ENCODE measurements at regions not wholly inside any gene's neighbourhood (a gene's known extent, or its start where the extent isn't known, plus 50 kb on each side); places are given as distances from the start of the nearest gene placed in this dataset.

GRCh38 chr1:56069824-56070223 lies 509.5 kb downstream of the PLPP3 start:
- Histone ChIP-seq H3K27ac (ENCODE audit: low read length) (no peak overlapping the region), H3K4me3 (ENCODE audit: low read length) (no peak overlapping the region), H3K27me3 (ENCODE audit: control insufficient read depth, insufficient read depth) (no peaks in the 10 kb centered on the region), H3K4me1 (ENCODE audit: control insufficient read depth, insufficient read depth, low read length) (peaks cover 5% of the 10 kb centered on the region), H3K9me3 (ENCODE audit: control insufficient read depth, low read length) (no peaks in the 10 kb centered on the region)
- intact Hi-C loops (cut with DNase I): no loop called here
- DNase-seq: no peak
- WGBS: 80% methylated on average over 1 of the region's 1 CpG
- no peak for ATAC-seq

GRCh38 chr1:56068908-56069307 lies 510.5 kb downstream of the PLPP3 start:
- no peak overlapping the region for H3K27ac ChIP-seq (ENCODE audit: low read length)
- intact Hi-C loops (cut with DNase I): no loop called here
- H3K4me1 ChIP-seq (ENCODE audit: control insufficient read depth, insufficient read depth, low read length): no peaks in the 10 kb centered on the region
- ATAC-seq: peak in 1 of 2 donors; percentile 42
- H3K9me3 ChIP-seq (ENCODE audit: control insufficient read depth, low read length): no peaks in the 10 kb centered on the region
- H3K27me3 ChIP-seq (ENCODE audit: control insufficient read depth, insufficient read depth): no peaks in the 10 kb centered on the region
- H3K4me3 ChIP-seq (ENCODE audit: low read length): no peak overlapping the region
- DNase-seq: no peak
- WGBS: 55% methylated on average over 1 of the region's 1 CpG

GRCh38 chr1:56068210-56068609 lies 511.2 kb downstream of the PLPP3 start:
- no peak overlapping the region for H3K4me3 ChIP-seq (ENCODE audit: low read length)
- DNase-seq: no peak
- intact Hi-C loops (cut with DNase I): no loop called here
- WGBS: 90% methylated on average over 6 of the region's 6 CpGs
- ATAC-seq: peak in 1 of 2 donors; percentile 37
- H3K9me3 ChIP-seq (ENCODE audit: control insufficient read depth, low read length): no peaks in the 10 kb centered on the region
- H3K27ac ChIP-seq (ENCODE audit: low read length): no peak overlapping the region
- no peaks in the 10 kb centered on the region for H3K27me3 ChIP-seq (ENCODE audit: control insufficient read depth, insufficient read depth)
- no peaks in the 10 kb centered on the region for H3K4me1 ChIP-seq (ENCODE audit: control insufficient read depth, insufficient read depth, low read length)

GRCh38 chr1:56065729-56066128 lies 513.6 kb downstream of the PLPP3 start:
- intact Hi-C loops (cut with DNase I): no loop called here
- no peak for ATAC-seq
- no peak overlapping the region for H3K27ac ChIP-seq (ENCODE audit: low read length)
- H3K4me1 ChIP-seq (ENCODE audit: control insufficient read depth, insufficient read depth, low read length): no peaks in the 10 kb centered on the region
- H3K9me3 ChIP-seq (ENCODE audit: control insufficient read depth, low read length): no peaks in the 10 kb centered on the region
- H3K4me3 ChIP-seq (ENCODE audit: low read length): no peak overlapping the region
- WGBS: 76% methylated on average over 3 of the region's 3 CpGs
- H3K27me3 ChIP-seq (ENCODE audit: control insufficient read depth, insufficient read depth): no peaks in the 10 kb centered on the region
- DNase-seq: no peak

GRCh38 chr1:56064705-56065104 lies 514.7 kb downstream of the PLPP3 start:
- Histone ChIP-seq H3K4me3 (ENCODE audit: low read length) (no peak overlapping the region), H3K27me3 (ENCODE audit: control insufficient read depth, insufficient read depth) (no peaks in the 10 kb centered on the region), H3K27ac (ENCODE audit: low read length) (no peak overlapping the region), H3K4me1 (ENCODE audit: control insufficient read depth, insufficient read depth, low read length) (no peaks in the 10 kb centered on the region), H3K9me3 (ENCODE audit: control insufficient read depth, low read length) (no peaks in the 10 kb centered on the region)
- intact Hi-C loops (cut with DNase I): no loop called here
- 74% methylated on average over 3 of the region's 3 CpGs for WGBS
- DNase-seq: no peak
- peak; percentile 30 to 31 for ATAC-seq

- Histone ChIP-seq H3K27me3 (ENCODE audit: control insufficient read depth, insufficient read depth) (no peaks in the 10 kb centered on the region), H3K4me3 (ENCODE audit: low read length) (no peak overlapping the region), H3K9me3 (ENCODE audit: control insufficient read depth, low read length) (no peaks in the 10 kb centered on the region), H3K27ac (ENCODE audit: low read length) (no peak overlapping the region), H3K4me1 (ENCODE audit: control insufficient read depth, insufficient read depth, low read length) (no peaks in the 10 kb centered on the region)
- intact Hi-C loops (cut with DNase I): no loop called here
- peak; percentile 48 to 80 (median 75) for DNase-seq
- ATAC-seq: peak; percentile 67 to 68
- 72% methylated on average over 4 of the region's 4 CpGs for WGBS
Measured at GRCh38 chr1:56063461-56063860, 515.9 kb downstream of the PLPP3 start.

- Histone ChIP-seq H3K9me3 (ENCODE audit: control insufficient read depth, low read length) (no peaks in the 10 kb centered on the region), H3K4me1 (ENCODE audit: control insufficient read depth, insufficient read depth, low read length) (no peaks in the 10 kb centered on the region), H3K4me3 (ENCODE audit: low read length) (no peak overlapping the region), H3K27me3 (ENCODE audit: control insufficient read depth, insufficient read depth) (no peaks in the 10 kb centered on the region), H3K27ac (ENCODE audit: low read length) (peak overlapping the region; percentile 5)
- peak in 1 of 2 donors; percentile 75 for ATAC-seq
- peak in 2 of 3 donors; percentile 24 to 56 for DNase-seq
- WGBS: 81% methylated on average over 4 of the region's 4 CpGs
- intact Hi-C loops (cut with DNase I): no loop called here
Measured at GRCh38 chr1:56062625-56063024, 516.7 kb downstream of the PLPP3 start.

- no peak overlapping the region for H3K27ac ChIP-seq (ENCODE audit: low read length)
- no peaks in the 10 kb centered on the region for H3K9me3 ChIP-seq (ENCODE audit: control insufficient read depth, low read length)
- H3K4me3 ChIP-seq (ENCODE audit: low read length): no peak overlapping the region
- no peaks in the 10 kb centered on the region for H3K27me3 ChIP-seq (ENCODE audit: control insufficient read depth, insufficient read depth)
- intact Hi-C loops (cut with DNase I): no loop called here
- H3K4me1 ChIP-seq (ENCODE audit: control insufficient read depth, insufficient read depth, low read length): no peaks in the 10 kb centered on the region
- ATAC-seq (no peak), DNase-seq (no peak)
Measured at GRCh38 chr1:56061824-56062223, 517.5 kb downstream of the PLPP3 start.

- ATAC-seq (no peak), DNase-seq (no peak)
- 59% methylated on average over 1 of the region's 1 CpG for WGBS
- Histone ChIP-seq H3K9me3 (ENCODE audit: control insufficient read depth, low read length) (no peaks in the 10 kb centered on the region), H3K27ac (ENCODE audit: low read length) (no peak overlapping the region), H3K4me3 (ENCODE audit: low read length) (no peak overlapping the region), H3K27me3 (ENCODE audit: control insufficient read depth, insufficient read depth) (no peaks in the 10 kb centered on the region), H3K4me1 (ENCODE audit: control insufficient read depth, insufficient read depth, low read length) (no peaks in the 10 kb centered on the region)
- intact Hi-C loops (cut with DNase I): no loop called here
Measured at GRCh38 chr1:56060906-56061305, 518.5 kb downstream of the PLPP3 start.

- Histone ChIP-seq H3K4me3 (ENCODE audit: low read length) (no peak overlapping the region), H3K27me3 (ENCODE audit: control insufficient read depth, insufficient read depth) (no peaks in the 10 kb centered on the region), H3K27ac (ENCODE audit: low read length) (no peak overlapping the region), H3K9me3 (ENCODE audit: control insufficient read depth, low read length) (no peaks in the 10 kb centered on the region), H3K4me1 (ENCODE audit: control insufficient read depth, insufficient read depth, low read length) (no peaks in the 10 kb centered on the region)
- ATAC-seq: no peak
- intact Hi-C loops (cut with DNase I): no loop called here
- WGBS: 68% methylated on average over 5 of the region's 5 CpGs
- no peak for DNase-seq
Measured at GRCh38 chr1:56057466-56058405, 521.6 kb downstream of the PLPP3 start.

- ATAC-seq: peak; percentile 56 to 64
- H3K27me3 ChIP-seq (ENCODE audit: control insufficient read depth, insufficient read depth): no peaks in the 10 kb centered on the region
- H3K4me3 ChIP-seq (ENCODE audit: low read length): no peak overlapping the region
- WGBS: 60% methylated on average over 9 of the region's 9 CpGs
- intact Hi-C loops (cut with DNase I): no loop called here
- H3K27ac ChIP-seq (ENCODE audit: low read length): no peak overlapping the region
- no peak for DNase-seq
- H3K4me1 ChIP-seq (ENCODE audit: control insufficient read depth, insufficient read depth, low read length): no peaks in the 10 kb centered on the region
- H3K9me3 ChIP-seq (ENCODE audit: control insufficient read depth, low read length): no peaks in the 10 kb centered on the region
Measured at GRCh38 chr1:56056438-56057287, 522.7 kb downstream of the PLPP3 start.

Measured in right cardiac atrium (tissue), 5 donors.